ENCODE measurements at regions not wholly inside any gene's neighbourhood (a gene's known extent, or its start where the extent isn't known, plus 50 kb on each side); places are given as distances from the start of the nearest gene placed in this dataset.

- no peaks in the 10 kb centered on the region for H3K36me3 ChIP-seq
Observed at GRCh38 chr13:50720861-50721671, 122.4 kb downstream of the DLEU7 start.

GRCh38 chr13:50721672-50721992 lies 121.9 kb downstream of the DLEU7 start:
- Histone ChIP-seq H3K4me3 (ENCODE audit: low read depth, low read length) (no peak overlapping the region), H3K36me3 (no peaks in the 10 kb centered on the region), H3K27me3 (no peaks in the 10 kb centered on the region), H3K9me3 (no peaks in the 10 kb centered on the region), H3K4me1 (no peaks in the 10 kb centered on the region; the same call in 1 of the 2 replicates)
- DNase-seq, result no peak
- no peak for TF ChIP-seq CTCF (IDR thresholded peaks at IDR 0.05; ENCODE audit: low read depth, low read length)

More at GRCh38 chr13:50720861-50721671, 122.4 kb downstream of the DLEU7 start:
- Histone ChIP-seq H3K9me3 (no peaks in the 10 kb centered on the region), H3K4me1 (no peaks in the 10 kb centered on the region; the same call in 1 of the 2 replicates), H3K4me3 (ENCODE audit: low read depth, low read length) (no peak overlapping the region), H3K27me3 (no peaks in the 10 kb centered on the region)
- DNase-seq, result no peak
- TF ChIP-seq CTCF (IDR thresholded peaks at IDR 0.05; ENCODE audit: low read depth, low read length), result no peak

- Histone ChIP-seq H3K4me3 (ENCODE audit: low read depth, low read length) (no peak overlapping the region), H3K36me3 (no peaks in the 10 kb centered on the region), H3K4me1 (no peaks in the 10 kb centered on the region; the same call in 1 of the 2 replicates), H3K9me3 (no peaks in the 10 kb centered on the region), H3K27me3 (no peaks in the 10 kb centered on the region)
- TF ChIP-seq CTCF (IDR thresholded peaks at IDR 0.05; ENCODE audit: low read depth, low read length), result no peak
- no peak for DNase-seq
Observed at GRCh38 chr13:50722440-50723125, 120.9 kb downstream of the DLEU7 start.

GRCh38 chr13:50724438-50724837 lies 119.1 kb downstream of the DLEU7 start:
- Histone ChIP-seq H3K27me3 (no peaks in the 10 kb centered on the region), H3K36me3 (no peaks in the 10 kb centered on the region), H3K4me1 (no peaks in the 10 kb centered on the region; the same call in 1 of the 2 replicates), H3K4me3 (ENCODE audit: low read depth, low read length) (no peak overlapping the region), H3K9me3 (no peaks in the 10 kb centered on the region)
- no peak for TF ChIP-seq CTCF (IDR thresholded peaks at IDR 0.05; ENCODE audit: low read depth, low read length)
- DNase-seq, result no peak

GRCh38 chr13:50724913-50725312 lies 118.6 kb downstream of the DLEU7 start:
- DNase-seq, result no peak
- Histone ChIP-seq H3K4me1 (no peaks in the 10 kb centered on the region; the same call in 1 of the 2 replicates), H3K27me3 (no peaks in the 10 kb centered on the region), H3K36me3 (no peaks in the 10 kb centered on the region), H3K4me3 (ENCODE audit: low read depth, low read length) (no peak overlapping the region), H3K9me3 (no peaks in the 10 kb centered on the region)
- TF ChIP-seq CTCF (IDR thresholded peaks at IDR 0.05; ENCODE audit: low read depth, low read length), result no peak

GRCh38 chr13:50726164-50726563 lies 117.3 kb downstream of the DLEU7 start:
- no peaks in the 10 kb centered on the region; the same call in 1 of the 2 replicates for H3K4me1 ChIP-seq
- no peaks in the 10 kb centered on the region for H3K9me3 ChIP-seq
- no peaks in the 10 kb centered on the region for H3K36me3 ChIP-seq
- no peak for DNase-seq
- no peak overlapping the region for H3K4me3 ChIP-seq (ENCODE audit: low read depth, low read length)
- no peak for TF ChIP-seq CTCF (IDR thresholded peaks at IDR 0.05; ENCODE audit: low read depth, low read length)
- H3K27me3 ChIP-seq, result no peaks in the 10 kb centered on the region
